IMR-90 (cell line): ENCODE measurements at regions not wholly inside any gene's neighbourhood (a gene's known extent, or its start where the extent isn't known, plus 50 kb on each side); places are given as distances from the start of the nearest gene placed in this dataset.

Experiments used
- ATAC-seq: fragments of 200-7000 bp; cut with Tn5 transposase; 2 replicates; pipeline ENCODE4 v1.9.1; 2020; ENCODE audit warnings: low read depth, mild to moderate bottlenecking, moderate library complexity
- BruUV-seq: library from RNA; stranded (reverse); fragments of 400-500 nt; replicated peaks from 2 replicates; lab custom pipeline; 2021; lab: Mats Ljungman, UMichigan
- CTCF ChIA-PET: fragments of 300-600 bp; formaldehyde crosslinking; extraction: SDS; loops from one replicate; lab custom pipeline; 2021; ENCODE audit warnings: antibody characterized with exemption; lab: Yijun Ruan, JAX
- POLR2A ChIA-PET: fragments of 300-600 bp; sonication (Branson Sonifier 250); formaldehyde crosslinking; loops from one replicate; lab custom pipeline; 2022; ENCODE audit warnings: antibody characterized with exemption; ENCODE audit not compliant: unreplicated experiment; lab: Charles Lee
- DNase-seq: peaks from one replicate; pipeline ENCODE4 v3.0.0; 2013
- H2AFZ ChIP-seq: replicated peaks from 2 replicates; pipeline ENCODE3; 2013; ENCODE audit warnings: low read length, mild to moderate bottlenecking; ENCODE audit not compliant: poor library complexity
- H2AK5ac ChIP-seq: 2 replicates; pipeline ENCODE4 v1.6.1; 2013; ENCODE audit warnings: low read depth, low read length, inconsistent platforms
- H2AK9ac ChIP-seq: replicated peaks from 2 replicates; pipeline ENCODE3; 2013; ENCODE audit warnings: mild to moderate bottlenecking, low read depth, low read length, moderate library complexity; ENCODE audit not compliant: poor library complexity
- H2BK120ac ChIP-seq: 2 replicates; pipeline ENCODE4 v1.6.1; 2013; ENCODE audit warnings: low read depth, low read length, inconsistent platforms
- H2BK15ac ChIP-seq: 3 replicates; pipeline ENCODE4 v1.6.1; 2013; ENCODE audit warnings: low read depth, low read length, inconsistent platforms
- H2BK20ac ChIP-seq: 2 replicates; pipeline ENCODE4 v1.6.1; 2013; ENCODE audit warnings: low read depth, mild to moderate bottlenecking, inconsistent platforms, low read length, moderate library complexity
- H2BK5ac ChIP-seq: 2 replicates; pipeline ENCODE4 v1.6.1; 2013; ENCODE audit warnings: mild to moderate bottlenecking, low read depth, low read length, inconsistent platforms; ENCODE audit not compliant: poor library complexity, severe bottlenecking
- H3K14ac ChIP-seq: replicated peaks from 2 replicates; pipeline ENCODE4 v1.6.1; 2013; ENCODE audit warnings: low read depth, low read length, inconsistent platforms
- H3K18ac ChIP-seq: 2 replicates; pipeline ENCODE4 v1.6.1; 2013; ENCODE audit warnings: low read depth, low read length, control low read depth
- H3K23ac ChIP-seq: 2 replicates; pipeline ENCODE4 v1.6.1; 2013; ENCODE audit warnings: low read depth, low read length, inconsistent platforms
- H3K27ac ChIP-seq: 2 replicates; pipeline ENCODE4 v1.5.1; 2013; ENCODE audit warnings: mild to moderate bottlenecking, control low read depth, low read length; ENCODE audit not compliant: insufficient read depth
- H3K27me3 ChIP-seq: 2 replicates; pipeline ENCODE4 v1.6.1; 2013; ENCODE audit warnings: low read length; ENCODE audit not compliant: control insufficient read depth, insufficient read depth
- H3K36me3 ChIP-seq: 2 replicates; pipeline ENCODE4 v1.6.1; 2013; ENCODE audit warnings: low read length, mixed read lengths; ENCODE audit not compliant: control insufficient read depth, insufficient read depth
- H3K4ac ChIP-seq: 2 replicates; pipeline ENCODE4 v1.6.1; 2013; ENCODE audit warnings: low read depth, low read length, inconsistent platforms
- H3K4me1 ChIP-seq: 2 replicates; pipeline ENCODE4 v1.6.1; 2013; ENCODE audit warnings: low read length, mixed read lengths; ENCODE audit not compliant: control insufficient read depth, insufficient read depth
- H3K4me2 ChIP-seq: 2 replicates; pipeline ENCODE4 v1.6.1; 2013; ENCODE audit warnings: low read depth, mild to moderate bottlenecking, control low read depth, low read length, moderate library complexity
- H3K4me3 ChIP-seq: 2 replicates; pipeline ENCODE4 v1.5.1; 2013; ENCODE audit warnings: low read depth, mild to moderate bottlenecking, control low read depth, low read length, moderate library complexity; ENCODE audit not compliant: insufficient read depth
- H3K56ac ChIP-seq: 2 replicates; pipeline ENCODE4 v1.6.1; 2013; ENCODE audit warnings: low read length, inconsistent platforms; ENCODE audit not compliant: insufficient read depth; ENCODE audit errors: extremely low read depth
- H3K79me1 ChIP-seq, 2 experiments: 2 replicates each; pipeline ENCODE4 v1.6.1; 2013; ENCODE audit warnings: low read length in 2 of 2, inconsistent platforms in 1 of 2, low read depth in 1 of 2
- H3K9ac ChIP-seq: 2 replicates; pipeline ENCODE4 v1.6.1; 2013; ENCODE audit warnings: low read depth, low read length, control low read depth
- H3K9me1 ChIP-seq: 2 replicates; pipeline ENCODE4 v1.6.1; 2013; ENCODE audit warnings: low read length, inconsistent platforms; ENCODE audit not compliant: insufficient read depth
- H3K9me3 ChIP-seq: 2 replicates; pipeline ENCODE4 v1.6.1; 2013; ENCODE audit warnings: low read length; ENCODE audit not compliant: control insufficient read depth, insufficient read depth
- H4K20me1 ChIP-seq: 2 replicates; pipeline ENCODE4 v1.6.1; 2013; ENCODE audit warnings: low read length, inconsistent platforms; ENCODE audit not compliant: insufficient read depth
- H4K5ac ChIP-seq: 2 replicates; pipeline ENCODE4 v1.6.1; 2013; ENCODE audit warnings: mild to moderate bottlenecking, low read depth, low read length, control low read depth
- H4K8ac ChIP-seq, 2 experiments: 2 replicates each; pipeline ENCODE4 v1.6.1; 2013; ENCODE audit warnings: low read depth in 2 of 2, low read length in 2 of 2, control low read depth in 1 of 2, inconsistent platforms in 1 of 2
- H4K91ac ChIP-seq: 2 replicates; pipeline ENCODE4 v1.6.1; 2013; ENCODE audit warnings: low read depth, low read length, inconsistent platforms; ENCODE audit not compliant: insufficient read depth
- BHLHE40 ChIP-seq: fragments of 150-350 bp; IDR thresholded peaks from 2 replicates; pipeline ENCODE4 v1.6.1; 2016; ENCODE audit warnings: mild to moderate bottlenecking, low read depth, low read length
- CEBPB ChIP-seq: IDR thresholded peaks from 2 replicates; pipeline ENCODE4 v1.6.1; 2012; ENCODE audit warnings: low read depth, low read length, improper control_type of control experiment
- CHD1 ChIP-seq: IDR thresholded peaks from 2 replicates; pipeline ENCODE4 v1.6.1; 2012; ENCODE audit warnings: low read depth, low read length, improper control_type of control experiment
- CTCF ChIP-seq: conservative IDR thresholded peaks from 2 replicates; pipeline ENCODE4 v1.5.1; 2012; ENCODE audit warnings: mild to moderate bottlenecking, low read depth, low read length, improper control_type of control experiment
- ELK1 ChIP-seq: fragments of 150-350 bp; IDR thresholded peaks from 2 replicates; pipeline ENCODE4 v1.6.1; 2016; ENCODE audit warnings: low read depth, mild to moderate bottlenecking, low read length, moderate library complexity, borderline replicate concordance
- FOS ChIP-seq: fragments of 150-350 bp; IDR thresholded peaks from 2 replicates; pipeline ENCODE4 v1.6.1; 2016; ENCODE audit warnings: low read depth, low read length
- MAFK ChIP-seq: IDR thresholded peaks from 2 replicates; pipeline ENCODE4 v1.6.1; 2012; ENCODE audit warnings: low read depth, low read length, improper control_type of control experiment
- MAZ ChIP-seq: IDR thresholded peaks from 2 replicates; pipeline ENCODE4 v1.6.1; 2012; ENCODE audit warnings: low read depth, mild to moderate bottlenecking, low read length, improper control_type of control experiment, moderate library complexity, borderline replicate concordance
- MXI1 ChIP-seq: IDR thresholded peaks from 2 replicates; pipeline ENCODE4 v1.6.1; 2012; ENCODE audit warnings: low read depth, mild to moderate bottlenecking, low read length, moderate library complexity, borderline replicate concordance
- NFE2L2 ChIP-seq: fragments of 150-350 bp; IDR thresholded peaks from 2 replicates; pipeline ENCODE4 v1.6.1; 2016; ENCODE audit warnings: low read depth, mild to moderate bottlenecking, low read length
- POLR2A ChIP-seq: IDR thresholded peaks from 2 replicates; pipeline ENCODE4 v1.6.1; 2012; ENCODE audit warnings: mild to moderate bottlenecking, low read depth, low read length
- RAD21 ChIP-seq: IDR thresholded peaks from 2 replicates; pipeline ENCODE4 v1.6.1; 2012; ENCODE audit warnings: low read length, improper control_type of control experiment
- RFX5 ChIP-seq: IDR thresholded peaks from 2 replicates; pipeline ENCODE4 v1.8.0; 2012; ENCODE audit warnings: low read depth, mild to moderate bottlenecking, low read length, moderate library complexity
- SMC3 ChIP-seq: fragments of 150-350 bp; IDR thresholded peaks from 2 replicates; pipeline ENCODE4 v1.6.1; 2016; ENCODE audit warnings: low read depth, mild to moderate bottlenecking, antibody characterized with exemption, low read length, moderate library complexity
- WGBS, 2 experiments: methylation state at CpG; one replicate each; pipeline versions ENCODE4 v1.1.5 to v1.1.7; 2013; ENCODE audit warnings: missing lambda C conversion rate in 2 of 2; ENCODE audit not compliant: insufficient read length in 1 of 2; ENCODE audit errors: extremely low coverage in 2 of 2; 5-methylcytosine and 5-hydroxymethylcytosine counted together
- dilution Hi-C: fragments of 300-500 bp; cut with HindIII; formaldehyde crosslinking; loops from one replicate; pipeline ENCODE4 v1.14.3; 2018; ENCODE audit warnings: low sequenced_read_pairs; ENCODE audit not compliant: unreplicated experiment
- in situ Hi-C: fragments of 300-500 bp; cut with MboI; formaldehyde crosslinking; loops from 3 replicates; pipeline ENCODE4 v1.14.3; 2019; ENCODE audit warnings: low sequenced_read_pairs, inconsistent platforms, mixed read lengths
- intact Hi-C: fragments of 100-400 bp; cut with micrococcal nuclease; formaldehyde crosslinking; loops from 2 replicates; pipeline ENCODE4 v1.10.0; 2022

- dilution Hi-C loops, result no loop called here
- H4K5ac ChIP-seq, result no peak overlapping the region
- H3K23ac ChIP-seq, result no peak overlapping the region
- no peaks in the 10 kb centered on the region for H3K4me1 ChIP-seq
- no peaks in the 10 kb centered on the region for H4K20me1 ChIP-seq
- no peak overlapping the region for H2AK9ac ChIP-seq
- peaks cover 3% of the 10 kb centered on the region for H3K9me3 ChIP-seq
- H2BK20ac ChIP-seq, result no peak overlapping the region
- ATAC-seq, result no peak
- DNase-seq, result no peak
- no peak overlapping the region for H3K18ac ChIP-seq
- 40% methylated on average over 2 of the region's 3 CpGs; no CpG with 5 or more reads in 1 of the 2 experiments for WGBS, 2 experiments
- H3K56ac ChIP-seq, result no peak overlapping the region
- no peaks in the 10 kb centered on the region for H3K36me3 ChIP-seq
- no peaks in the 10 kb centered on the region for H3K79me1 ChIP-seq
- ChIA-PET POLR2A (no interaction called here), CTCF (no interaction called here)
- H3K27me3 ChIP-seq, result no peaks in the 10 kb centered on the region
- in situ Hi-C loops, result no loop called here
- BruUV-seq, result no TSS peak
- H3K4me2 ChIP-seq, result no peak overlapping the region
- no peak overlapping the region for H4K91ac ChIP-seq
- H3K9me1 ChIP-seq, result no peaks in the 10 kb centered on the region
- no peak overlapping the region for H4K8ac ChIP-seq
- H2BK15ac ChIP-seq, result no peak overlapping the region
- H3K9ac ChIP-seq, result no peak overlapping the region
- no peak overlapping the region for H2BK120ac ChIP-seq
- H2AFZ ChIP-seq, result no peak overlapping the region
- no peak overlapping the region for H2AK5ac ChIP-seq
- H3K4me3 ChIP-seq, result no peak overlapping the region
- H3K27ac ChIP-seq, result no peak overlapping the region
- TF ChIP-seq ELK1, result no peak
- no peak for TF ChIP-seq CHD1
- TF ChIP-seq MAZ, result no peak
- TF ChIP-seq SMC3, result no peak
- TF ChIP-seq BHLHE40, result no peak
- no peak for TF ChIP-seq POLR2A
- TF ChIP-seq MAFK, result no peak
- no peak for TF ChIP-seq FOS
- no peak for TF ChIP-seq CEBPB
- no peak for TF ChIP-seq RAD21
- no peak for TF ChIP-seq NFE2L2
- TF ChIP-seq MXI1, result no peak
- TF ChIP-seq CTCF, result no peak
- TF ChIP-seq RFX5, result no peak
- no peak overlapping the region for H2BK5ac ChIP-seq
- no peak overlapping the region for H3K14ac ChIP-seq
- H3K4ac ChIP-seq, result no peak overlapping the region
- intact Hi-C loops, result no loop called here
Measured at GRCh38 chr16:49075709-49076108, 205.9 kb downstream of the CBLN1 start.
